GM19372 (cell line): ENCODE measurements at regions not wholly inside any gene's neighbourhood (a gene's known extent, or its start where the extent isn't known, plus 50 kb on each side); places are given as distances from the start of the nearest gene placed in this dataset.

Experiments
- ATAC-seq: cut with Tn5 transposase; IDR thresholded peaks from one replicate; pipeline ENCODE4 v1.9.1; 2021; ENCODE audit warnings: mild to moderate bottlenecking, low read depth, moderate library complexity; ENCODE audit not compliant: unreplicated experiment

GRCh38 chr10:108230478-108231170 is 1066.1 kb upstream of the SORCS1 start:
- ATAC-seq, result no peak

GRCh38 chr10:108208732-108209131 is 1044.2 kb upstream of the SORCS1 start:
- ATAC-seq, result no peak

- no peak for ATAC-seq
Measured at GRCh38 chr10:108208038-108208437, 1043.5 kb upstream of the SORCS1 start.

GRCh38 chr10:108204528-108205305 is 1040.2 kb upstream of the SORCS1 start:
- peak; percentile 79 for ATAC-seq

GRCh38 chr10:108203905-108204527 is 1039.5 kb upstream of the SORCS1 start:
- no peak for ATAC-seq

- no peak for ATAC-seq
Measured at GRCh38 chr10:108187408-108188012, 1023.0 kb upstream of the SORCS1 start.

- no peak for ATAC-seq
Measured at GRCh38 chr10:108184114-108184513, 1019.6 kb upstream of the SORCS1 start.

- ATAC-seq, result no peak
Measured at GRCh38 chr10:108180878-108181277, 1016.4 kb upstream of the SORCS1 start.

GRCh38 chr10:108169846-108170245 is 1005.3 kb upstream of the SORCS1 start:
- ATAC-seq, result no peak

GRCh38 chr10:108167766-108168165 is 1003.3 kb upstream of the SORCS1 start:
- no peak for ATAC-seq

GRCh38 chr10:108166401-108166800 is 1001.9 kb upstream of the SORCS1 start:
- ATAC-seq, result no peak

GRCh38 chr10:108147346-108147745 is 982.8 kb upstream of the SORCS1 start:
- ATAC-seq, result no peak

- no peak for ATAC-seq
Measured at GRCh38 chr10:108141064-108141463, 976.6 kb upstream of the SORCS1 start.

GRCh38 chr10:108132303-108132702 is 967.8 kb upstream of the SORCS1 start:
- no peak for ATAC-seq

- no peak for ATAC-seq
Measured at GRCh38 chr10:108130575-108130974, 966.1 kb upstream of the SORCS1 start.

- ATAC-seq, result no peak
Measured at GRCh38 chr10:108112218-108112617, 947.7 kb upstream of the SORCS1 start.

GRCh38 chr10:108104551-108105156 is 940.1 kb upstream of the SORCS1 start:
- ATAC-seq, result no peak

GRCh38 chr10:108097258-108097657 is 932.8 kb upstream of the SORCS1 start:
- ATAC-seq, result no peak

- ATAC-seq, result no peak
Measured at GRCh38 chr10:108095932-108096925, 931.7 kb upstream of the SORCS1 start.
